Loucy (cell line): ENCODE measurements at regions not wholly inside any gene's neighbourhood (a gene's known extent, or its start where the extent isn't known, plus 50 kb on each side); places are given as distances from the start of the nearest gene placed in this dataset.

Source experiments
- EZH2phosphoT487 ChIP-seq: fragments of 200-600 bp; IDR thresholded peaks from 2 replicates; pipeline ENCODE4 v1.6.1; 2018; ENCODE audit warnings: antibody characterized with exemption, mild to moderate bottlenecking, moderate library complexity, borderline replicate concordance
- TF ChIP-seq, protein P1 (sequence below): fragments of 200-600 bp; sonication (generic); conservative IDR thresholded peaks from 2 replicates; pipeline ENCODE4 v1.5.1; 2014; ENCODE audit warnings: mild to moderate bottlenecking, antibody characterized with exemption, low read length

DNA sequence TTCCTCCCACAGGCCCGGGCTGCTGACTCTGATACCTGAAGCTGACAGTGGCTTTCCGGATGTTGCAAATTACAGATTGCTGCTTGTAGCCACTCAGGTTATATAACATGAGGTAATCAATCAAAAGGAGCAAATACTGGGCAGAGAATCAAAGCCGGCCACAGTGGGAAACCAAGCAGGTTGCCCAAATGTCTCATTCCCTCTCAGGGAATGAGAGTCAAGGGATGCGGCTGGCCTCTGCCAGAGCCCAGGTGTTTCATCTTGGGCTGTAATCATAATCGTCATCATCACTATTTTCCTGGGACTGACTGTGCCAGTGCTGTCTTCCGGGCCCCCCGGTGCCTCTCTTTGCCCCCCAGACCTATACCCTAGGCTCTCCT is 292.4 kb upstream of the FOXF1 start:
- TF ChIP-seq, protein P1, sequence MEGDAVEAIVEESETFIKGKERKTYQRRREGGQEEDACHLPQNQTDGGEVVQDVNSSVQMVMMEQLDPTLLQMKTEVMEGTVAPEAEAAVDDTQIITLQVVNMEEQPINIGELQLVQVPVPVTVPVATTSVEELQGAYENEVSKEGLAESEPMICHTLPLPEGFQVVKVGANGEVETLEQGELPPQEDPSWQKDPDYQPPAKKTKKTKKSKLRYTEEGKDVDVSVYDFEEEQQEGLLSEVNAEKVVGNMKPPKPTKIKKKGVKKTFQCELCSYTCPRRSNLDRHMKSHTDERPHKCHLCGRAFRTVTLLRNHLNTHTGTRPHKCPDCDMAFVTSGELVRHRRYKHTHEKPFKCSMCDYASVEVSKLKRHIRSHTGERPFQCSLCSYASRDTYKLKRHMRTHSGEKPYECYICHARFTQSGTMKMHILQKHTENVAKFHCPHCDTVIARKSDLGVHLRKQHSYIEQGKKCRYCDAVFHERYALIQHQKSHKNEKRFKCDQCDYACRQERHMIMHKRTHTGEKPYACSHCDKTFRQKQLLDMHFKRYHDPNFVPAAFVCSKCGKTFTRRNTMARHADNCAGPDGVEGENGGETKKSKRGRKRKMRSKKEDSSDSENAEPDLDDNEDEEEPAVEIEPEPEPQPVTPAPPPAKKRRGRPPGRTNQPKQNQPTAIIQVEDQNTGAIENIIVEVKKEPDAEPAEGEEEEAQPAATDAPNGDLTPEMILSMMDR: no peak
- TF ChIP-seq EZH2phosphoT487: no peak
